Kasumi-1 (cell line): ENCODE measurements at regions not wholly inside any gene's neighbourhood (a gene's known extent, or its start where the extent isn't known, plus 50 kb on each side); places are given as distances from the start of the nearest gene placed in this dataset.

Experiments
- DNase-seq, 2 experiments: peaks; one replicate each; lab custom pipeline; 2025; lab: John Stamatoyannopoulos, UW

- DNase-seq: no peak
These were observed 203.8 kb upstream of the SOX1 start for GRCh38 chr13:111862836-111863815.

- DNase-seq: no peak
These were observed 202.4 kb upstream of the SOX1 start for GRCh38 chr13:111864566-111864965.

GRCh38 chr13:111865046-111865445 lies 201.9 kb upstream of the SOX1 start:
- DNase-seq: no peak

GRCh38 chr13:111865826-111866225 lies 201.1 kb upstream of the SOX1 start:
- no peak for DNase-seq

GRCh38 chr13:111866731-111867245 lies 200.2 kb upstream of the SOX1 start:
- no peak for DNase-seq

- no peak for DNase-seq
These were observed 199.3 kb upstream of the SOX1 start for GRCh38 chr13:111867657-111868056.

GRCh38 chr13:111868716-111869115 lies 198.2 kb upstream of the SOX1 start:
- no peak for DNase-seq

GRCh38 chr13:111872475-111873150 lies 194.3 kb upstream of the SOX1 start:
- no peak for DNase-seq

- no peak for DNase-seq
These were observed 193.2 kb upstream of the SOX1 start for GRCh38 chr13:111873676-111874178.

- DNase-seq: no peak
These were observed 192.0 kb upstream of the SOX1 start for GRCh38 chr13:111874981-111875380.

- DNase-seq: no peak
These were observed 191.0 kb upstream of the SOX1 start for GRCh38 chr13:111875915-111876314.

- DNase-seq: no peak
These were observed 190.4 kb upstream of the SOX1 start for GRCh38 chr13:111876506-111876905.

- DNase-seq: no peak
These were observed 189.0 kb upstream of the SOX1 start for GRCh38 chr13:111877906-111878305.

GRCh38 chr13:111879719-111880118 lies 187.2 kb upstream of the SOX1 start:
- DNase-seq: no peak

- DNase-seq: no peak
These were observed 186.8 kb upstream of the SOX1 start for GRCh38 chr13:111880185-111880584.

GRCh38 chr13:111881700-111882099 lies 185.2 kb upstream of the SOX1 start:
- no peak for DNase-seq

GRCh38 chr13:111882351-111882750 lies 184.6 kb upstream of the SOX1 start:
- no peak for DNase-seq

- no peak for DNase-seq
These were observed 183.2 kb upstream of the SOX1 start for GRCh38 chr13:111883571-111884343.

GRCh38 chr13:111886217-111886945 lies 180.6 kb upstream of the SOX1 start:
- no peak for DNase-seq

- DNase-seq: no peak
These were observed 173.8 kb upstream of the SOX1 start for GRCh38 chr13:111893071-111893606.
